Fibroblast of lung (primary cell): ENCODE measurements at regions not wholly inside any gene's neighbourhood (a gene's known extent, or its start where the extent isn't known, plus 50 kb on each side); places are given as distances from the start of the nearest gene placed in this dataset.

ENCODE experiments used
- DNase-seq, 2 donors: peaks; one replicate each; pipeline versions ENCODE4 v3.0.0 to v3.0.0-alpha.2; 2010; ENCODE audit warnings: low read depth in 2 of 2
- H2AFZ ChIP-seq: 2 replicates; pipeline ENCODE4 v1.5.1; 2012; ENCODE audit warnings: low read length, control low read depth, inconsistent platforms
- H3K27ac ChIP-seq: 2 replicates; pipeline ENCODE4 v1.5.1; 2011; ENCODE audit warnings: low read length, control low read depth; ENCODE audit not compliant: insufficient read depth
- H3K27me3 ChIP-seq: 2 replicates; pipeline ENCODE4 v1.5.1; 2011; ENCODE audit warnings: mild to moderate bottlenecking, low read length; ENCODE audit not compliant: control insufficient read depth, insufficient read depth
- H3K36me3 ChIP-seq: 2 replicates; pipeline ENCODE4 v1.5.1; 2011; ENCODE audit warnings: low read length; ENCODE audit not compliant: control insufficient read depth, insufficient read depth
- H3K4me1 ChIP-seq: 2 replicates; pipeline ENCODE4 v1.5.1; 2011; ENCODE audit warnings: low read length; ENCODE audit not compliant: control insufficient read depth, insufficient read depth; ENCODE audit errors: extremely low read depth
- H3K4me2 ChIP-seq: 2 replicates; pipeline ENCODE4 v1.5.1; 2011; ENCODE audit warnings: low read length, control low read depth; ENCODE audit not compliant: insufficient read depth; ENCODE audit errors: extremely low read depth
- H3K4me3 ChIP-seq, 4 experiments: fragments of 200-600 bp in 1 of 4; sonication (generic) in 1 of 4; replicated peaks in 1 of 4; 2 replicates each; pipeline ENCODE4 v1.5.1; 2011 to 2016; ENCODE audit warnings: low read length in 4 of 4, low read depth in 3 of 4, mild to moderate bottlenecking in 3 of 4, control low read depth in 2 of 4, inconsistent platforms in 1 of 4, mixed read lengths in 1 of 4; ENCODE audit not compliant: insufficient read depth in 1 of 4; ENCODE audit errors: control extremely low read depth in 1 of 4
- H3K79me2 ChIP-seq: 2 replicates; pipeline ENCODE4 v1.5.1; 2012; ENCODE audit warnings: mild to moderate bottlenecking, low read length, inconsistent platforms; ENCODE audit not compliant: control insufficient read depth, insufficient read depth
- H3K9ac ChIP-seq: 2 replicates; pipeline ENCODE4 v1.5.1; 2011; ENCODE audit warnings: mild to moderate bottlenecking, low read length, control low read depth; ENCODE audit not compliant: insufficient read depth
- H3K9me3 ChIP-seq: 2 replicates; pipeline ENCODE4 v1.5.1; 2012; ENCODE audit warnings: low read depth, low read length; ENCODE audit not compliant: control insufficient read depth, insufficient read depth
- H4K20me1 ChIP-seq: 2 replicates; pipeline ENCODE4 v1.5.1; 2011; ENCODE audit warnings: low read length; ENCODE audit not compliant: control insufficient read depth, insufficient read depth; ENCODE audit errors: extremely low read depth
- EZH2 ChIP-seq: IDR thresholded peaks from 2 replicates; pipeline ENCODE4 v1.5.1; 2012; ENCODE audit warnings: low read length, control low read depth, mild to moderate bottlenecking; ENCODE audit errors: missing control alignments
- TF ChIP-seq, protein P1 (sequence below), 2 donors: IDR thresholded peaks in 1 of 2; conservative IDR thresholded peaks in 1 of 2; 1 replicate in 1 of 2; 2 replicates in 1 of 2; pipeline ENCODE4 v1.5.1; 2011 to 2012; ENCODE audit warnings: low read length in 2 of 2, control low read depth in 1 of 2, inconsistent platforms in 1 of 2, low read depth in 1 of 2, mild to moderate bottlenecking in 1 of 2

DNA sequence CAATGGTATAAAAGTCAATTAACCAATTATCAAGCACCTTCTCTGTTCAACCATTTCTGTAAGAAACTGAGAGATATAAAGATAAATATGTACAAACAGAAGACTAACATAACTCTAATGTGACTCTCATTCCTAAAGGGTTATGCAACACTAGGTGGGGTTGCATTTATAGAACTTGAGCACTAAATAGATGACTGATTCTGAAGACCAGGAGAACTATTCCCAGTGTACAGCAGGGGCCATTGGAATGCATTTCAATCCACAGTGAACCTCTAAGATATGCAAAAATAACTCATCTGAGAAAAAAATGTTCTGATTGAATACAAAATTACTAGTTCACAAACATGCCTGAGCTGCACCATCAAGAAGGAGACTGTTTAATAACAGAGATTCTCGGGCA lies 341.2 kb upstream of the STEAP1 start:
- H3K4me2 ChIP-seq, result no peak overlapping the region
- no peaks in the 10 kb centered on the region for H3K27me3 ChIP-seq
- H3K4me3 ChIP-seq, result no peak overlapping the region
- H3K9ac ChIP-seq, result no peak overlapping the region
- H3K79me2 ChIP-seq, result no peaks in the 10 kb centered on the region
- no peaks in the 10 kb centered on the region for H3K9me3 ChIP-seq
- no peaks in the 10 kb centered on the region for H4K20me1 ChIP-seq
- H3K36me3 ChIP-seq, result no peaks in the 10 kb centered on the region
- no peak for DNase-seq
- H3K27ac ChIP-seq, result no peak overlapping the region
- no peak overlapping the region for H2AFZ ChIP-seq
- TF ChIP-seq, protein P1, sequence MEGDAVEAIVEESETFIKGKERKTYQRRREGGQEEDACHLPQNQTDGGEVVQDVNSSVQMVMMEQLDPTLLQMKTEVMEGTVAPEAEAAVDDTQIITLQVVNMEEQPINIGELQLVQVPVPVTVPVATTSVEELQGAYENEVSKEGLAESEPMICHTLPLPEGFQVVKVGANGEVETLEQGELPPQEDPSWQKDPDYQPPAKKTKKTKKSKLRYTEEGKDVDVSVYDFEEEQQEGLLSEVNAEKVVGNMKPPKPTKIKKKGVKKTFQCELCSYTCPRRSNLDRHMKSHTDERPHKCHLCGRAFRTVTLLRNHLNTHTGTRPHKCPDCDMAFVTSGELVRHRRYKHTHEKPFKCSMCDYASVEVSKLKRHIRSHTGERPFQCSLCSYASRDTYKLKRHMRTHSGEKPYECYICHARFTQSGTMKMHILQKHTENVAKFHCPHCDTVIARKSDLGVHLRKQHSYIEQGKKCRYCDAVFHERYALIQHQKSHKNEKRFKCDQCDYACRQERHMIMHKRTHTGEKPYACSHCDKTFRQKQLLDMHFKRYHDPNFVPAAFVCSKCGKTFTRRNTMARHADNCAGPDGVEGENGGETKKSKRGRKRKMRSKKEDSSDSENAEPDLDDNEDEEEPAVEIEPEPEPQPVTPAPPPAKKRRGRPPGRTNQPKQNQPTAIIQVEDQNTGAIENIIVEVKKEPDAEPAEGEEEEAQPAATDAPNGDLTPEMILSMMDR (conservative IDR thresholded peaks at IDR 0.05 in 1 of 2, IDR thresholded peaks at IDR 0.05 in 1 of 2; ENCODE audit: low read depth in 1 of 2, low read length in 2 of 2), result no peak
- H3K4me1 ChIP-seq, result no peaks in the 10 kb centered on the region

DNA sequence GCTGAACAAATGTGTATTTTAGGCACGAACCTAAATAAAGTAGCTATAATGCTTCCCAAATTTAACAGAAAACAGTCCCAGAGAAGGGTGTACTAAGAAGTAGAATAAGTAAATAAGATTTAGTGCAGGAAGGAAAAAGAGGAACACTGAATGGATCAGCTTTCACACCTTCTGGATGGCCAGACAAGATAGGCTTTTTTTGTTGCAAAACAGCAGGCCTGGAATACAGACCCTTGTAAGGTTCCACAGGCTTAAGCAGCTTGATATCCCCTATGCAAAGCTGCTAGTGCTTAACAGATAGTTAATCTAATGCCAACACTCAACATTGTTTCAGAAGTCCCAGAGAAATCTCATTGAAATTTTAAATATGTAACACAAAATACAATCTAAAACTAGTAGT lies 328.1 kb upstream of the STEAP1 start:
- Histone ChIP-seq H3K27ac (no peak overlapping the region), H3K9ac (no peak overlapping the region), H3K79me2 (no peaks in the 10 kb centered on the region), H4K20me1 (no peaks in the 10 kb centered on the region), H3K9me3 (no peaks in the 10 kb centered on the region), H2AFZ (no peak overlapping the region), H3K4me2 (no peak overlapping the region), H3K27me3 (no peaks in the 10 kb centered on the region), H3K4me1 (no peaks in the 10 kb centered on the region), H3K36me3 (no peaks in the 10 kb centered on the region), H3K4me3 (no peak overlapping the region)
- no peak for DNase-seq
- no peak for TF ChIP-seq EZH2
- TF ChIP-seq, protein P1 (conservative IDR thresholded peaks at IDR 0.05 in 1 of 2, IDR thresholded peaks at IDR 0.05 in 1 of 2; ENCODE audit: low read depth in 1 of 2, low read length in 2 of 2), result no peak

DNA sequence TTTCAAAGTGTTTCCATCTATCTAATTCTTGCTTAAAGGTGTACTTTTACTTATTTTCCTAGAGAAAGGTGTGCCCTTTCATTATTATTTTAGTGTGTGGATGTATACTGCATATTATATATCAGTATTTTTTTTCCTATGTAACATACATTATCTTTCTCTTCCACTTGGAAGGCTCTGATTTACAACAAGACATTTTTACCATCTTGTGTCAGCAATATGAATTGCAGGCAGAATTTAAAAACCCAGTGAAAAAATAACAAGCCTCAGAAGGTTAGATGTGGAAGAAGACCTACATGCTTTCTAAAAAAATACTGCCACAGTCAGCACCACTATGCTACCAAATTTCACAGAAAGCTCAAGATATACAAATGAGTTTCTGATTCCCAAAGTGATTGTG lies 327.7 kb upstream of the STEAP1 start:
- no peaks in the 10 kb centered on the region for H3K36me3 ChIP-seq
- no peaks in the 10 kb centered on the region for H3K9me3 ChIP-seq
- TF ChIP-seq, protein P1 (conservative IDR thresholded peaks at IDR 0.05 in 1 of 2, IDR thresholded peaks at IDR 0.05 in 1 of 2; ENCODE audit: low read depth in 1 of 2, low read length in 2 of 2), result no peak
- no peak for TF ChIP-seq EZH2
- H4K20me1 ChIP-seq, result no peaks in the 10 kb centered on the region
- H3K9ac ChIP-seq, result no peak overlapping the region
- H3K79me2 ChIP-seq, result no peaks in the 10 kb centered on the region
- H3K4me1 ChIP-seq, result no peaks in the 10 kb centered on the region
- H3K4me2 ChIP-seq, result no peak overlapping the region
- H3K4me3 ChIP-seq, result no peak overlapping the region
- no peaks in the 10 kb centered on the region for H3K27me3 ChIP-seq
- no peak overlapping the region for H2AFZ ChIP-seq
- no peak overlapping the region for H3K27ac ChIP-seq
- DNase-seq, result no peak
